Medulla oblongata (tissue), 1 donor: ENCODE measurements at regions not wholly inside any gene's neighbourhood (a gene's known extent, or its start where the extent isn't known, plus 50 kb on each side); places are given as distances from the start of the nearest gene placed in this dataset.

Experiments used
- DNase-seq: peaks from one replicate; pipeline ENCODE4 v3.0.0-alpha.2; 2015; ENCODE audit errors: extremely low spot score

DNA sequence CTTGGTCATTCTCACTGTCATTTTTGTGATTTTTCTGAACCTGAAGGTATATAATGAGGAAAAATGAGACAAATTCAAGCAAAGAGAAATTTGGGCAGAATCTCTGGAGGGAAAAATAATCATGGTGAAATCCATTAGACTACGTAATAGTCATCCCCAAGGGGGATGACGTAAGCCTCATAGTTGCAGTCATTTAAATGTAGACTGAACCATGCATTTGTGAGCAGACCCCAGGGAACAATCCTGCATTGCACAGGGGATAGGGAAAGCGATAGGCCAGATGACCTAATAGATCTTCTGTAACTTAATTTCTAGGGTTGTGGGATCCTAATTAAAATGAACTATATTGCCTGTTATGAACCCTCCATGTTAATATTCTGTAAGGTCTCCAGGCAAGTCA, 167.4 kb upstream of the C1orf21 start:
- DNase-seq, result no peak

DNA sequence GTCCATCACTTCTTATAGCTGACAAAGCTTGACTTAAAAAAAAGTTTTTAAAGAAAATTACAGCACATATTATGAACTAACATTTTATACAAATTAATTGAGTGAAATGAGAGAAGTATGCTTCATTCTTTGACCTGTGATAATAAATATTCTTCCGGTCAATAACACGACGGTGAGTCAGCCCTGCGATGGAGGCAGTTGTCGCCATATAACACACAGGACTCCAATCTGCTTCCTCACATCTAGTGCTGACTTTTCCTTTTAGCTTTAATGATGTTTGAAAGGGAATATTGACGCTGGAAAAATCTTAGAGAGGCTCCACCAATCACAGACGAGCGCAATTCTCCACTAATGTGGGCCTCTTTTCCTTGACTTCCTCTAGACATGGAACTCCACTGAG, 166.9 kb upstream of the C1orf21 start:
- DNase-seq, result no peak

DNA sequence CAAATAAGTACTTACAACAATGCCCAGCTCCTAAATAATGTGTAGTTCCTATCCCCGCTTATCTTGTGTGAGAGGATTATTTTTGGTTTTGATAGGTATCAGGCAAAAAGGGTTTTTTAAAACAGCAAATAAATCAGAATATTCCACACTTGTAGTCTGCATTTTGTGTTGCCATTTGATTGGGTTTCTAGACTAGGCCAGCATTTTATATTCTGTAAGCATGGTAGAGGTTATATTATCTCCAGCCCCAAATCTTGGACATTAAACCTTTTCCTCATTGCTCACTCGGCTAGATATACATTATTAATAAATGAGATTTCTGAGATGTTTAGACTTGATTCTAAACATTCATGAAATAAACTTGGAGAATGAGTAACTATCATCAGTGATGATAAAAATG, 165.7 kb upstream of the C1orf21 start:
- no peak for DNase-seq

- peak; percentile 81 for DNase-seq
These were observed 164.2 kb upstream of the C1orf21 start for GRCh38 chr1:184222652-184223052.

DNA sequence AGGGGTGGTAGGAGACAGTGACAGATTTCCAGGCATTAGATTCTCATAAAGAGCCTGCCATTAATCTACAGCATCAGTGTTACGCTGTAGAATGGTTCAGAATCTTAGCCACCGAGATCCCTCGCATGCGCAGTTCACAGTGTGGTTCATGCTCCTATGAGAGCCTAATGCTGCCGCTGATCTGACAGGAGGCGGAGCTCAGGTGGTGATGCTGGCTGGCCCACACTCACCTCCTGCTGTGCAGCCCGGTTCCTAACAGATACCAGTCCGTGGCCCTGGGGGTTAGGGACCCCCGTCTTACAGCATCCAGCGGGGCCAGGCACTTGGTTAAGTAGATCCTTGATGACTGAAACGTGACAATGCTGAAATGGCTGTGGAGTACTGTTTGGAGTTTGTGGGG, 163.6 kb upstream of the C1orf21 start:
- no peak for DNase-seq

DNA sequence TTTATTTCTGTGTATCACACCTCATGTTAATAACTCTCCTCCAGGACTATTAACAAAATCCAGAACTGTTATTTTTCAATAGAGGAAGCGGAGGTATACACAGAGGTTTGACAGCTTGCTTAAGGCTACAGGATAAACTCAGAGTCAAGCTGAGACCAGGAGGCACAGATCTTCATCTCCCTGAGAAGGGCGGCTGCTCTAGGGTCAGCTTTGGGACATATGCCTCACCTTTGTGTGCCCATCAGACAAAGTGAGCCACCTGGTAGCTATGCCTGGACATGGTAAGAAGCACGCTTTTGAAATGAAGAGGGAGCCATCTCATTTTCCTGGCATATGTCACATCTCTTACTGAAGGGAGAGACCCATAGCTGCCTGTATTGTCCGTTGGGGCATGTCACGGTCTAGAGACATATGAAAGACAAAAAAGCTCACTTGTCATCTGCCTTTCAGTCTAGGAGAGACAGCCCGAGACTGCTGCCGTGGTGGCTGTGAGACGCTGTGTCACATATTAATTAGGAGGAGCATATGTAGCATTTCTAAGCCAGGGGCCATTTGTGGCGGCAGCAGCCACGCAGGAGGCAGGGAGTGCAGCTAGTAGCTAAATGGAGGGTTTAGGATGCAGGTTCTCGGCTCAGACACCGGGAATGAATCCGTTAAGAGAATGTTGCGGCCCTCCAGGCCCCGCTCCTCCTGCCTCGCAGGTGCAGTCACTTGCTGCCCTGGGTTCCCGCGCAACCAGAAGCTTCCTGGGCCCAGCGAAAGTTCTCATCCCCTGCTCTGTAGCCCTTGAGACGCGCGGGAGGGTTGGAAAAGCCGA, 161.3 kb upstream of the C1orf21 start:
- no peak for DNase-seq

- no peak for DNase-seq
These were observed 160.7 kb upstream of the C1orf21 start for GRCh38 chr1:184226100-184226487.

DNA sequence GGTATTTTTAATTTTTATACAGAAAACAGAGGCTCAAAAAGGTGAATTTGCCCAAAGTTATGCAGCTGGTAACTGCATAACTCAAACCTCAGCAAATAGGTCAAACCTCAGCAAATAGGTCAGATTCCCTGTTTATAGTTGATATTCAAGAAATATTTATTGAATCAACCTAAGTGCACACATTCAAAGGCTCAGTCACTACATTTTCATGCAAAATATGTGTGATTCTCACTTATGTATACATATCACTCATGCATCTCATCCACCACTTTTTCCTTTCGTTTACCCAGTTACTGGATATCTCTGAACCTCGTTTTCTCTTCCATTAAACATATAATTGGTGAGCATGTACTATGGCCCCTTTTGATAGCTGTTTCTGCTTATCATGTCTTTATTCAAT, 158.3 kb upstream of the C1orf21 start:
- DNase-seq, result no peak

GRCh38 chr1:184237588-184237987, 149.2 kb upstream of the C1orf21 start:
- DNase-seq, result no peak

- DNase-seq, result no peak
These were observed 145.4 kb upstream of the C1orf21 start for GRCh38 chr1:184241446-184241845.

DNA sequence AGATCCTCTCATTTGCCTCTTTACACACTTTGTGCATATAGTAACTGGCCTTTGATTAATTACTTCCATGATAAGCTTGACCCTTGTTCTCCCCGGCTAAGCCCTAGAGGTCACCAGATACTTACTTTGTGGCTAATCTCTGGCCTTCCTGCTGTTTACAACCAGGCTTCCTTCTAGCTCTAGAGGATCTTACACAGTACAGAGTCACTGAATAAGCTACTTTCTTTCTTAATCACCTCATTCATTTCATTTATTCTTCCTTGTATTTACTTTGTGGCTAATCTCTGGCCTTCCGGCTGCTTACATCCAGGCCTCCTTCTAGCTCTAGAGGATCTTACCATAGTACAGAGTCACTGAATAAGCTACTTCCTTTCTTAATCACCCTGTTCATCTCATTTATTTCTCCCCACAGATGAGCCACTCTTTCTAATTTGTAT, 144.3 kb upstream of the C1orf21 start:
- DNase-seq, result no peak

DNA sequence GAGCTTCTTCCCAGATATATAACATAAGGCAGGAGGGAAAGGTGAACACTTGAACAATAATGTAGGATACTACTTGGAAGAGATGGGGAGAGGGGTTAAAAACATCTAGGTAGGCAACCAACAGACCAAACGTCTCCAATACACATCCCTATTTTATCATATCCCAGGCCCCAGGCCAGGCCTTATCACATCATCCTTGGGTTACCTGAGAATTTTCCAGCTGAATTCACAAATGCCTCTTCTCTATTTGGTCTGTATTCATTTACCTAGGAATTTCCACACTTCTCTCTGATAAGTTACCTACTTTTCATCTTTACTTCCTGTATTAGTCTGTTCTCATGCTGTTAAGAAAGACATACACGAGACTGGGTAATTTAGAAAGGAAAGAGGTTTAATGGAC, 141.9 kb upstream of the C1orf21 start:
- DNase-seq, result no peak

DNA sequence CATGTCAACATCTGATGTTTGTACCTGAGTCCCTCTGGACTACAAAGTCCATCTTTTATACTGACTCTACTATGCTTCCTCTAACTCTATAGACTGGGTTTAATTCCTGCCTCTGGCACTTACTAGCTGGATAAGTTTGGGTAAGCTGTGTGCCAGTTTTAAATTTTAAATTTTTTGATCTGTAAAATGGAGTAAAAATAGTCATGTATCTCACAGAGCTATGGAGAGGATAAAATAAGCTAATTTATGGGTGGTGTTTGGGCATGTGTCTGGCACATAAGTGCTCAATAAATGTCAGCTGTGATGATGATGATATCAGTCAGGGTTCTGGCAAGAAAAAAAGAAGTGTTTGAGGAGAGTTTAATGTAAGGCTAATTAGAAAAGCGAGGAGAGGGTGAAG, 139.2 kb upstream of the C1orf21 start:
- DNase-seq, result no peak

DNA sequence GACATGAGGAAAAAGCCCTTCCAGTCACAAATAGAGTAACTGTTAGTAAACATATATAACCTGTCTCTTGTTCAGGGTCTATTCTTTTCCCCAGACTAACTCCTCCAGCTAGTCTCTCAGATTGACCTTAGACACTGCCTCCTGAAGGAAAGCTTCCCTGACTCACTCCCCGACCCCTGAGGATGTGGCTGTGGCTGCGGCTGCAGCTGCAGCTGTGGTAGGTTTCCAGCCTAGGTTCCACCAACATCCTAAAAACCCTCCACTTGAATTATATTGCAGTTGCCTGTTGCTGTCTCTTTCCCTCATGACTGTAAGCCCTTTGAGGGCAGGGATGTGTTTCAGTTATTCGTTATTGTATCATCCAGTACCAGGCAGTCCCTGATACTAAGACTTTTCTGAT, 132.9 kb upstream of the C1orf21 start:
- no peak for DNase-seq

DNA sequence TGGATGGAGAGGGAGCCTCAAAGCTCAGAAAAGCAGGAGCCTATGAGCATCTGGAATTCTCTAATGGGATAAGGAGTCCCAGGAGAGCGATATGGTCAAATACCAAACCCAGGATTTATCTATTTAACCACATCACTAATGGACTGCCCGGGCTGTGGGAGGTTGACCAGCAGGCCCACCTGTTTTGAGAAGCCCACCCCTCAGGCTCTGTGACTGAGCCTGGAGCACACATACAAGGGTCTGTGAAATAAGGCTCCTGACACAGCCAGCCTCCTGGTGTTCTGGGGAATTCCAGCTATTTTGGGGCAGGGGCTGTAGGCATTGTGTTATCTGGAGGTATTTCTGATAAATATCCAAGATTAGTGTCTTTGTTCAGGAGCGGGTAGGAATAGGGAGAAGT, 132.0 kb upstream of the C1orf21 start:
- DNase-seq, result no peak

GRCh38 chr1:184255560-184255959, 131.3 kb upstream of the C1orf21 start:
- no peak for DNase-seq

DNA sequence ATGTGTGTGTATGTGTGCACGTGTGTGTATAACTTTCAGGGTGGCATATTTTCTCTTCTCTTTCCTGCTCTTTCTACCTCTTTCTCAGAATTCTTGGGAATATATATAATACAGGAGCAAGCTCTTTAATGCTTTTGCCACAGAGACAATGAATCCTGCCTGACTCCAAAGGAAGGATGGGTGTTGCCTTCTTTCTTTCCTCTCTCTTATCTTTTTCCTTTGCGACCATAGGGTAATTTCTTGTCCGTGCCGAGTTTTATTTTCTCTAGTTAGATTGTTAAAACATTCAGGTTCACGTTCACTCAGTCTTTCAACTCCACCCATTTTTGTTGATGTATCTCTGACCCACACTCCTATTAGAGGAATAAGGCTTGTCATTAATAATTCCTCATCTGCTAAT, 129.0 kb upstream of the C1orf21 start:
- DNase-seq, result no peak

- DNase-seq, result no peak
These were observed 128.3 kb upstream of the C1orf21 start for GRCh38 chr1:184258525-184258924.

DNA sequence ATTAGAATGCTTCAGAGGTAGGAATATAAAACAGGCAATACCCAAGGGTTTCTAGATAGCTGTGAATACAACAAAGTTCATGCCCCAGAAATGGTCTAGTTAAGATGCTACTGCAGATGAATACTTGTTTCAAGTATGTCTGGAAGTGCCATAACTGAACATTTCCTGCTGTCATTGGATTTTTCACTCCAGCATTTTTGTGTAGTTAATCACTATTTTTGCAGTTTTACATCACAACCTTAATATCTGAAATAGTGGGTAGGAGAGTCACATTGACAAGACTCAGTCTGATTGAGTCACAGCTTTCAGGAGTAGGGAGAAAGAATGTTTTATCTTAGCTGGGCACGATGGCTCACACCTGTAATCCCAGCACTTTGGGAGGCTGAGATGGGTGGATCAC, 126.4 kb upstream of the C1orf21 start:
- no peak for DNase-seq

DNA sequence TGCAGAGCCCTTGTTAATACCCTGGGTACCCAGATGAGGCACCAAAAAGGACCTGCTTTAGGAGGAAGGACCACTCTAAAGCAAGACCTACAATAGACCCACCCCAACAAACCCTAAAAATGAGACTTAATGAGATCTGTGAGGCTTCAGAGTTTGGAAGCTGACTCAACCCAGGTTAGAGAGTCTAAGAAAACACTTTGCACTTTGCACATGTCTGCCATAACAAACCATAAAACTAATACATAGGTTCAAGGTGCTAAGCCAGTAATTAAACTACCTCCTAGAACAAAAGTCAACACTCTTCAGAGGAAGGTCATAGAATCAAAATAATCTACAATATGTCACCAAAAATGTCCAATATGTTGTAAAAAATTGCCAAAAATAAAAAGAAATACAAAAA, 124.7 kb upstream of the C1orf21 start:
- no peak for DNase-seq

DNA sequence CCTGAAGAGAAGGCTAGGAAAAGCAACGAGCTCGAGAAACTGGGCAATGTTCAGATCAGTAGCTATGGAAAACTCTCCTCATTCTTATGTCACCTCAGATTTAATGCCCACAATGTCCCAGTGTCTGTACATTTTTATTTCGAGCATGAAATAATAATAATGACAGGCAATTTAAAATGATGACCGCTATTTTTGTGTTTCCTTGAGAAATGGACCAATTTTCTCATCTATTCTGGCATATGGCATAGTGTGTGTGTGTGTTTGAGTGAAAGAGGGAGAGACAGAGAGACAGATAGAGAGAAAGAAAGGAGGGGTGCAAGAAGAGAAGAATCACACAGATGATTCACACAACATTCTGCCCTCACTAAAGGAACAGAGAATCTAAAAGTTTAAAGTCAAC, 119.1 kb upstream of the C1orf21 start:
- DNase-seq, result no peak

GRCh38 chr1:184270556-184270955, 116.3 kb upstream of the C1orf21 start:
- no peak for DNase-seq

DNA sequence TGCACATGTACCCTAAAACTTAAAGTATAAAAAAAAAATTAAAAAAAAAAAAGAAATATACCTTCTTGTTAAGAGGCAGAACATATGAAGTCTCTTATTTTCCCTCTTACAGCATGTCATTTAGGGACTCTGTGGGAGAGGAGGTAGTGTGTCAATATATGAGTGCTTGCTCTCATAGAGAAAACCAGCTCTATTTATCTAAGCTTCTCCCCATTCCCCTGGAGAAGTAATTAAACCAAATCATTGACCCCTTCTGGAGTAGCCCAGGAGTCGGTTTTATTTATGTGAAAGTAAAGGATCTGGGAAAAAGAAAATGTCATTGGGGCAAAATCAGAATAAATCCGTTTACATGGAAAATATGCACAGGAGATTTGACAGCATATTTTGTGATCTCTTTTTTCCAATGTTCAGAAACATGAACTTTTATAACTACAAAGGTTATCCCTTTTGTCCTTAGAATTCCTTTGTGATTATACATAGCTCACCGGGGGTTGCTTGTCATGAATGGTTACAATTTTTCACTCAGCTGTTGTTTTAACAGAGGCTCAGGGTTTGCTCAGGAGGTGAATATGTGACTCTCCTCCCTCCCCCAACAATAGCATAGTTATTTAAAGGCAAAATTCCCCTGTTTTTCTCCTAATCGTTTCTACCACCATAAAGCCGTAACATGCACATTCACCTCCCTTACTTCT, 114.5 kb upstream of the C1orf21 start:
- no peak for DNase-seq

- no peak for DNase-seq
These were observed 110.4 kb upstream of the C1orf21 start for GRCh38 chr1:184276416-184276815.
